ENCODE measurements at regions not wholly inside any gene's neighbourhood (a gene's known extent, or its start where the extent isn't known, plus 50 kb on each side); places are given as distances from the start of the nearest gene placed in this dataset.

DNA sequence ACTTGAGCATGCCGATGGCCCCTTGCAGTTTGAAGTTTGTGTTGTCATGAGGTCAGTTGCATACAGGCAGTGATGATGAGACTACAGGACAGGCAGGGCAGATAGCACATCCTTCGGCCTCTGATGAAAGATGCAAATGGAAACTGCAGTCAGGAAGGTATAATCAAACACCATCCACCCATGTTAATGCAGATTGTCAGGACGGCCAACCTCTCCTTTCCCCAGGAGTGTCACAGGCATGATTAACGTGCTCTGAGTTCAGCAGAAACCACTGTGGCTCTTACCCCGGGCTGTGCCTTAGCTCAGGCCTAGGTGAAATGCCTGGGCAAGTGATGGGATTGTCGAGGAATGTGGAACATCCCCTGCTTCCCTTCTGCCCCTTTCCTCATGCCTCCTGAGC, 893.5 kb upstream of the RBFOX1 start:
- WGBS, 2 experiments (ENCODE audit: low coverage in 1 of 2, low lambda C conversion rate in 2 of 2, missing lambda C conversion rate in 2 of 2), result 10 to 13% methylated on average over 6 of the region's 6 CpGs
- H2AFZ ChIP-seq, result no peak overlapping the region
- no peaks in the 10 kb centered on the region for H4K20me1 ChIP-seq (ENCODE audit: insufficient read depth)
- no peaks in the 10 kb centered on the region for H3K27me3 ChIP-seq (replicated peaks; ENCODE audit: insufficient read depth)
- H3K36me3 ChIP-seq (ENCODE audit: low read depth), result no peaks in the 10 kb centered on the region
- no peak overlapping the region for H3K9ac ChIP-seq
- no peak overlapping the region for H3K4me3 ChIP-seq
- no peaks in the 10 kb centered on the region for H3F3A ChIP-seq (ENCODE audit: insufficient read depth)
- no peaks in the 10 kb centered on the region for H3K9me2 ChIP-seq (ENCODE audit: insufficient read depth)
- DNase-seq, result no peak
- H3K4me1 ChIP-seq (ENCODE audit: insufficient read depth), result no peaks in the 10 kb centered on the region
- no peaks in the 10 kb centered on the region for H3K79me2 ChIP-seq (ENCODE audit: insufficient read depth)
- in situ Hi-C loops (cut with MboI), result loop anchor here (10.0 kb wide), 1 partner anchor 64 kb away; no protein-coding TSS in a partner anchor
- H3K9me3 ChIP-seq (ENCODE audit: low read depth), result no peaks in the 10 kb centered on the region
- H3K27ac ChIP-seq, result no peak overlapping the region
- H3K4me2 ChIP-seq (ENCODE audit: unreplicated experiment), result no peak overlapping the region
- TF ChIP-seq EZH2 (IDR thresholded peaks at IDR 0.05; ENCODE audit: insufficient read depth, poor library complexity, severe bottlenecking) (no peak), EZH2phosphoT487 (IDR thresholded peaks at IDR 0.05; ENCODE audit: insufficient read depth, low read depth) (no peak)

DNA sequence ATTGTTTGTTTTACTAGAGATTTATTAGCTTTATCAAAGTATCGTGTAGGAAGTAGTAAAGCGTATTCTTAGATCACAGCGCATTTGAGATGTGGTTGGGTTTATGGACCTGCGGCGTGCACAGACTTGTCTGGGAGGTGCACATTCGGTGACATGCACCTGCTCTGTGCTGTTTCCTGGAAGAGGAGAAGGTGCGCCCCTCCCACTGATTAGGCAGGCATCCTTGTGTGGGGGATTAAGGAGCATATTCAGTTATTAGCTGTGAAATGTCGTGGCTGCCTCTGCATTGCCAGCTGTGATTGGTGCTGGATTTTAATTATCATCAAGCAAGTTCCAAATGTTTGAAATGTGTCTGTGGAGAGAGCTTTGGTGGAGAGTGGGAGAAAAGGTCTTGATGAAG, 903.8 kb upstream of the RBFOX1 start:
- no peaks in the 10 kb centered on the region for H3K9me2 ChIP-seq (ENCODE audit: insufficient read depth)
- H2AFZ ChIP-seq, result no peak overlapping the region
- no peaks in the 10 kb centered on the region for H3K27me3 ChIP-seq (replicated peaks; ENCODE audit: insufficient read depth)
- no peak overlapping the region for H3K4me2 ChIP-seq (ENCODE audit: unreplicated experiment)
- no peaks in the 10 kb centered on the region for H3K36me3 ChIP-seq (ENCODE audit: low read depth)
- 43 to 49% methylated on average over 8 of the region's 8 CpGs for WGBS, 2 experiments (ENCODE audit: low coverage in 1 of 2, low lambda C conversion rate in 2 of 2, missing lambda C conversion rate in 2 of 2)
- no peak overlapping the region for H3K9ac ChIP-seq
- in situ Hi-C loops (cut with MboI), result no loop called here
- no peak overlapping the region for H3K27ac ChIP-seq
- no peaks in the 10 kb centered on the region for H3K79me2 ChIP-seq (ENCODE audit: insufficient read depth)
- H4K20me1 ChIP-seq (ENCODE audit: insufficient read depth), result no peaks in the 10 kb centered on the region
- H3F3A ChIP-seq (ENCODE audit: insufficient read depth), result no peaks in the 10 kb centered on the region
- no peak for TF ChIP-seq EZH2phosphoT487 (IDR thresholded peaks at IDR 0.05; ENCODE audit: insufficient read depth, low read depth)
- TF ChIP-seq EZH2 (IDR thresholded peaks at IDR 0.05; ENCODE audit: insufficient read depth, poor library complexity, severe bottlenecking), result no peak
- H3K4me3 ChIP-seq, result no peak overlapping the region
- no peak for DNase-seq
- H3K9me3 ChIP-seq (ENCODE audit: low read depth), result no peaks in the 10 kb centered on the region
- no peaks in the 10 kb centered on the region for H3K4me1 ChIP-seq (ENCODE audit: insufficient read depth)

DNA sequence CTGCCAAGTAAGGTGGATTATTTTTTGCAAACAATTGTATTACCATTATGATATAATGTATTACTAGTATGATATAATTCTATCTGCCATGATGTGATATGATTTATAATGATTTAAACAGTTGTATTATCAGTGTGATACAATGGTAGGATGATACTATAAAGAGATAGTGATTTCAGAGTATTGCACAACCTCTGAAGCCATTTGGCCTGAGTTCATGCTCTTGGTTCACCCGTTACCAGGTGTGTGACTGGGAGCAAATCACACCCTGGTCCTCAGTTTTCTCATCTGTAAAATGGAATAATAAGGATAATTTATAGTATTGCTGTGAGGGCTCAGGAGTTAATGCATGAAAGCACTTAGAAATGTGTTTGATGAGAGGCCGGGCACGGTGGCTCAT, 905.0 kb upstream of the RBFOX1 start:
- H2AFZ ChIP-seq, result no peak overlapping the region
- H3K27ac ChIP-seq, result no peak overlapping the region
- in situ Hi-C loops (cut with MboI), result no loop called here
- no peaks in the 10 kb centered on the region for H3K36me3 ChIP-seq (ENCODE audit: low read depth)
- H3K27me3 ChIP-seq (replicated peaks; ENCODE audit: insufficient read depth), result no peaks in the 10 kb centered on the region
- WGBS, 2 experiments (ENCODE audit: low coverage in 1 of 2, low lambda C conversion rate in 2 of 2, missing lambda C conversion rate in 2 of 2), result 33 to 41% methylated on average over 3 of the region's 3 CpGs
- H3F3A ChIP-seq (ENCODE audit: insufficient read depth), result no peaks in the 10 kb centered on the region
- H3K4me2 ChIP-seq (ENCODE audit: unreplicated experiment), result no peak overlapping the region
- DNase-seq, result no peak
- H3K4me3 ChIP-seq, result no peak overlapping the region
- no peaks in the 10 kb centered on the region for H3K9me2 ChIP-seq (ENCODE audit: insufficient read depth)
- no peaks in the 10 kb centered on the region for H3K79me2 ChIP-seq (ENCODE audit: insufficient read depth)
- no peak overlapping the region for H3K9ac ChIP-seq
- TF ChIP-seq EZH2phosphoT487 (IDR thresholded peaks at IDR 0.05; ENCODE audit: insufficient read depth, low read depth) (no peak), EZH2 (IDR thresholded peaks at IDR 0.05; ENCODE audit: insufficient read depth, poor library complexity, severe bottlenecking) (no peak)
- H3K9me3 ChIP-seq (ENCODE audit: low read depth), result no peaks in the 10 kb centered on the region
- H3K4me1 ChIP-seq (ENCODE audit: insufficient read depth), result no peaks in the 10 kb centered on the region
- no peaks in the 10 kb centered on the region for H4K20me1 ChIP-seq (ENCODE audit: insufficient read depth)

DNA sequence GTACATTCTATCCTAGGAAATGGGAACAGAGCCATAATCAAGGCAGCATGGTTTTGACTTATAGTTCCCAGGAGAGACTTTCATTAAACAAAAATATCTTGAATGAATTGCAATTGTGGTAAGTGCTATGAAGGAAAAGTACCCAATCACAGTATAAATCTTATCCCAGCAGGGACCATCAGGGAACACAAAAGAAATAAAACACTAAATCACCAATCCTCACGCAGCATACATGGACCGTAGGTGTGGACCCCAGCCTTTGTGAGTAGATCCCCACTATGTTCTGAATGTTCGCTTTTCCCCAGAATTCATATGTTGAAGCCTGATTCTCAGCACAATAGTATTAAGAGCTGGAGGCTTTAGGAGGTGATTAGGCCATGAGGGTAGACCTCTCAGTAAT, 925.0 kb upstream of the RBFOX1 start:
- DNase-seq, result no peak
- H3K4me1 ChIP-seq (ENCODE audit: insufficient read depth), result no peaks in the 10 kb centered on the region
- no peak for TF ChIP-seq EZH2phosphoT487 (IDR thresholded peaks at IDR 0.05; ENCODE audit: insufficient read depth, low read depth)
- no peak for TF ChIP-seq EZH2 (IDR thresholded peaks at IDR 0.05; ENCODE audit: insufficient read depth, poor library complexity, severe bottlenecking)
- H3K4me2 ChIP-seq (ENCODE audit: unreplicated experiment), result no peak overlapping the region
- in situ Hi-C loops (cut with MboI), result no loop called here
- WGBS, 2 experiments (ENCODE audit: low coverage in 1 of 2, low lambda C conversion rate in 2 of 2, missing lambda C conversion rate in 2 of 2), result 32 to 35% methylated on average over 3 of the region's 3 CpGs
- no peaks in the 10 kb centered on the region for H3K9me2 ChIP-seq (ENCODE audit: insufficient read depth)
- H3K9ac ChIP-seq, result no peak overlapping the region
- H3K9me3 ChIP-seq (ENCODE audit: low read depth), result no peaks in the 10 kb centered on the region
- H3K79me2 ChIP-seq (ENCODE audit: insufficient read depth), result no peaks in the 10 kb centered on the region
- no peaks in the 10 kb centered on the region for H3K36me3 ChIP-seq (ENCODE audit: low read depth)
- H3K27me3 ChIP-seq (replicated peaks; ENCODE audit: insufficient read depth), result no peaks in the 10 kb centered on the region
- no peak overlapping the region for H3K27ac ChIP-seq
- no peaks in the 10 kb centered on the region for H4K20me1 ChIP-seq (ENCODE audit: insufficient read depth)
- no peaks in the 10 kb centered on the region for H3F3A ChIP-seq (ENCODE audit: insufficient read depth)
- H2AFZ ChIP-seq, result no peak overlapping the region
- H3K4me3 ChIP-seq, result no peak overlapping the region

DNA sequence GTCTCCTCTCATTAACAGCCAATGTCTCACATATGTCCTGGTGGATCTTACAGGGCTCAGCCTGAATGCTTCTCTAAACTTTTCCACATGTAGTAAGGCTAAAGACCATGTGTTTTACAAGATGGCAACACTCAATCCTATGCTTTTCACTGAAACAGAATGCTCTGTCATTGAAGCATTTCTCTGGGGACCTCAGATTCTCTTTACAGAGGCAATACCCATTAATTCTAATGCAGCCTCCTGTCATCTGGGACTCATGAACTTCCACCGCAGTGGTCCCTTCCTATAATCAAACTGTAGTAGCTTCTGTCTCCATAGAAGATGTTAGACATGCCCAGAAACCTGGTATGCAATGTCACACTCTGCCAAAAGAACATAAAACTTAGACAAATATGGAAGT, 926.6 kb upstream of the RBFOX1 start:
- TF ChIP-seq EZH2phosphoT487 (IDR thresholded peaks at IDR 0.05; ENCODE audit: insufficient read depth, low read depth) (no peak), EZH2 (IDR thresholded peaks at IDR 0.05; ENCODE audit: insufficient read depth, poor library complexity, severe bottlenecking) (no peak)
- DNase-seq, result no peak
- no peaks in the 10 kb centered on the region for H4K20me1 ChIP-seq (ENCODE audit: insufficient read depth)
- no peaks in the 10 kb centered on the region for H3K79me2 ChIP-seq (ENCODE audit: insufficient read depth)
- no peaks in the 10 kb centered on the region for H3F3A ChIP-seq (ENCODE audit: insufficient read depth)
- H3K4me3 ChIP-seq, result no peak overlapping the region
- in situ Hi-C loops (cut with MboI), result no loop called here
- 0% methylated on average over 1 of the region's 1 CpG for WGBS, 2 experiments (ENCODE audit: low coverage in 1 of 2, low lambda C conversion rate in 2 of 2, missing lambda C conversion rate in 2 of 2)
- H3K9ac ChIP-seq, result no peak overlapping the region
- no peaks in the 10 kb centered on the region for H3K4me1 ChIP-seq (ENCODE audit: insufficient read depth)
- H3K4me2 ChIP-seq (ENCODE audit: unreplicated experiment), result no peak overlapping the region
- no peaks in the 10 kb centered on the region for H3K9me3 ChIP-seq (ENCODE audit: low read depth)
- H3K9me2 ChIP-seq (ENCODE audit: insufficient read depth), result no peaks in the 10 kb centered on the region
- no peak overlapping the region for H3K27ac ChIP-seq
- no peak overlapping the region for H2AFZ ChIP-seq
- H3K27me3 ChIP-seq (replicated peaks; ENCODE audit: insufficient read depth), result no peaks in the 10 kb centered on the region
- H3K36me3 ChIP-seq (ENCODE audit: low read depth), result no peaks in the 10 kb centered on the region

Data from GM23248 (cell line).